ENCODE measurements at regions not wholly inside any gene's neighbourhood (a gene's known extent, or its start where the extent isn't known, plus 50 kb on each side); places are given as distances from the start of the nearest gene placed in this dataset.

DNA sequence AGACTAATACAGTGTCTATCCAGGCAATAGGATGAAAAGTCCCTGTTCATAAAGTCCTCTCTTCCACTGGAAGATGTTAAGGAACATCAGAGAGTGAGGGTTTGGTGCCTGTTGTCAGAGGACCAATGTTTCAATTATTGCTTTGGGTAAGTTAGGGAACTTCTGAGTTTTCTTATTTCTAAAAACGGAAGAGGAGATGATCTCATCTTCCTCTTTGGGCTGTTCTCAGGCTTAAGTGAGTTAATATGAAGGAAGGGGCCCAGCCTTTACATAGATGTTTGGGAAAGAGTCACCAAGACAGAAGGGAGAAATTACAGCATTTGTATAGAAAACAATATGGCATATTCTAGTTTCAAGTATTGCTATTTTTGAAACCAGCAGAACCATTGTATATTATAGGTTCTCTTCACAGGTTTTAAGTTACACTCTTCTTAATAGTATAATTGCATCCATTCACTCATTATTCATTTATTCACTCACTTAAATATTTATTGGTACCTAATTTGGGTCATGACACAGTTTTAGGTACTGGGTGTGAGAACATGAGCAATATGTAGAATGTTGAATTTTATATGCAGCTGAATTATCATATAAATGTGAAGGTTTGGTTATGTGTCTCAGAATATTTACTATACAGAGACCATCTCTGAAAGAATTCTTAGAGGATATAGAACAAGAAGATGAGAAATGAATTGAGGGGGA lies 68.5 kb upstream of the LRIG3 start:
- DNase-seq (ENCODE audit: low spot score): no peak

GRCh38 chr12:58981961-58982360 lies 61.7 kb upstream of the LRIG3 start:
- no peak for DNase-seq (ENCODE audit: low spot score)

DNA sequence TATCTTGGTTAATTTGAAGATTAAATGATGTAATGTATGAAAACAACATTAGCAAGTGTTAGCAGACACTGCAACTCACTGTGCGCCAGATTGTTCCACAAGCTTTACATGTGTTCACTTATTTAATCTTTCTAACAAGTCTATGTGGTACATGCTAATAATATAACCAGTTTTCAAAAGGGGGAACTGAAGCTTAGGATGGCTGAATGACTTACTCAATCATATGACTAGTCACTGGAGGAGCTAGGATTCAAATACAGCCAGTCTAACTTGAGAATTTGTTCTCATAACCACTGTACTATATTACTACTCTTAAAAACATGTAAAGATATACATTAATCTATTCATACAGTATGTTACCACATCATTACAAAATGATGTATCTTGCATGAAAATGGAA lies 60.5 kb upstream of the LRIG3 start:
- DNase-seq (ENCODE audit: low spot score): no peak

DNA sequence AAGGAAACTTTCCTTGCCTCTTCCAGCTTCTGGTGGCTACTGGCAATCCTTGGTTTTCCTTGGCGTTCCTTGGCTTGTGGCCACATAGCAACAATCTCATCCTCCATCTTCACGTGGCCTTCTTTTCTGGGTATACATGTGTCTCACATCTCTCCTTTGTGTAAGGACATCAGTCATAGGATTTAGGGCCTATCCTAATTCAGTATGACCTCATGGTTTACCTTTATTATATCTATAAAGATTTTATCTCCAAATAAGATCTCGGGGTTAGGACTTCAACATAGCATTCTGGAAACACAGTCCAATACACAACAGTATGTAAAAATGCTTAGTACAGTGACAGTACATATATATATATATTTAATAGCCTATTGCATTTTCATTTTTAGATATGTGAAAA lies 58.4 kb upstream of the LRIG3 start:
- DNase-seq (ENCODE audit: low spot score): no peak

GRCh38 chr12:58977476-58977875 lies 57.2 kb upstream of the LRIG3 start:
- DNase-seq (ENCODE audit: low spot score): no peak

DNA sequence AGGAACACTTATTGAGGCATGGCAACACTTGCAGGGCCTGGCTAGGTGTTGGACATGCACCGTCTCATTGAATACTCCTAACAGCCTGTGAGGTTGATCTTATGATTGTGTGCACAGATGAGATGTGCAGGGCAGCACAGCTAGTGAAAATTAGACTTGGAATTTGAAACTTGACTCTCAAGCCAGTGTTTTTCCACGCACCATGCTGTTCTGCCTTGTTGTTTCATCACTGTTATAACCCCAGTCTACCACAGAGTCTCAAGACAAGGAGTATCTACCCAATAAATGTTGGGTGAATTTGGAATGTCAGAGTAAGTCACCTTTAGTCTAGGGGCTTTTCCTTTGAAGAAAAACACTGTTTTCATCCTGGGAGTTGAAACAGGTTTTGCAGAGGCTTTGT lies 55.8 kb upstream of the LRIG3 start:
- DNase-seq (ENCODE audit: low spot score): no peak
